GM19025 (cell line): ENCODE measurements at regions not wholly inside any gene's neighbourhood (a gene's known extent, or its start where the extent isn't known, plus 50 kb on each side); places are given as distances from the start of the nearest gene placed in this dataset.

Source experiments
- ATAC-seq: cut with Tn5 transposase; IDR thresholded peaks from one replicate; pipeline ENCODE4 v1.9.1; 2021; ENCODE audit warnings: mild to moderate bottlenecking, low read depth, moderate library complexity; ENCODE audit not compliant: unreplicated experiment

GRCh38 chr1:234675006-234675405 is 65.0 kb upstream of the IRF2BP2 start:
- ATAC-seq = no peak

DNA sequence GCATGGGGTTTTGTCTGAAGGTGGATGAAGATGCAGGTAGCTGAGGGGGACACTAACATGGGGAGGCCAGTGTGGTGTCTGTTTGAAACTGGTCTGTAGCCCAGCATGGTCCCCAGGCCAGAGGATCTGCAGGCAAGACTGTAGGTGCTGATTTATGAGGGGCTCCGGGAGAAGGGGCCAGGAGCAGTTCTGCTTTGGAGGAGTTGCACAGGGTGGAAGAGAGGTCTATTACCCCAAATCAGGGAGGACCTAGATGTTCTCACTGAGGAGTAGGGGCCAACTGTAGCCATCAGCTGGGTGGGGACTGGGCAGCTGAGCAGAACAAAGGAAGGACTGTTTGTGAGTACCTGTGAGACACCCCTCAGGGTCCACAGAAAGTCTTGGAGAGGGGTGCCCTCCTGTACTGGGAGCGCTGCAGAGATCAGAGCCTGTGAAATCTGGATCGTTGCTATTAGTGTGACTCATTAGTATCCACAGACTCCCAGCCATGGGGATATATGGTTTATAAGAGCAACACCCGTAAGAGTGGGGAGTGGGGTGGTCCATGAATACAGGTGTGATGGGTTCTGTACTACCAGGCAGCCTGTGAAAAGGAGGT is 64.3 kb upstream of the IRF2BP2 start:
- no peak for ATAC-seq

DNA sequence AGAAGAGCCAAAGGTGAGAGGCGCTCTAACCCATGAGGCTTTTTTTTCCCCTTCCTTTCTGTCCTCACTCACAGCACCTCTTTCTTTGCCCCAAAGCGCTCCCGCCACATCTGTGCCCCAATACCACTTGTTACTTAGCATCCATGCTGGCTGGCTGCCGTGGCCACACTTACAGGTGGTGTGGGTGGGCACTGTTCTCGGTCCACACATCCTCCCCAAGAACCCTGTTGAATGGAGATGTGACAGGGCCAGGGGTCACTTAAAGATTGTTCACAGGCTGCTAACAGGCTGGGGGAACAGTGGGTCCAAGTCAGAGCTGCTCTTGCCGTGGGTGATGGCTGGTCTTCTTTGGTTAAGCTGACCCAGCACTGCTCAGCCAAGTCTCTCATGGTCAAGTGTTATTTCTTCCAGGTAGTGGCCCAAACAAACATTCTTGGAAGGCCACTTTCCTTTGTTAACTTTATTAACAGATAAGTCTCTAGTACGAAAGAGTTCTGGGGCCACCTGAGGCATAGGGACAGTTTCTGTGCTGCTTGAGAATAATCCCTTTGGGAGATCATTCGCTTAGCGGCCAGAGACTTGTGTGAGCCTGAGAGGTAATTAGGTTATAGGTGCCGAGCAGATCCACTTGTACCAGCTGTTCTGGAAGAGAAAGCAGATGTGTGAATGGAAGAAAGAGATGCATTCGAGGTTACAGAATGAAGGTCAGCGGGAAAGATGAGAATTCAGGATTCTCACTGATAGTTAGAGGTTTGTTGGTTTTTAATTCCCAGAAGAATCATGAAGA is 62.6 kb upstream of the IRF2BP2 start:
- no peak for ATAC-seq

DNA sequence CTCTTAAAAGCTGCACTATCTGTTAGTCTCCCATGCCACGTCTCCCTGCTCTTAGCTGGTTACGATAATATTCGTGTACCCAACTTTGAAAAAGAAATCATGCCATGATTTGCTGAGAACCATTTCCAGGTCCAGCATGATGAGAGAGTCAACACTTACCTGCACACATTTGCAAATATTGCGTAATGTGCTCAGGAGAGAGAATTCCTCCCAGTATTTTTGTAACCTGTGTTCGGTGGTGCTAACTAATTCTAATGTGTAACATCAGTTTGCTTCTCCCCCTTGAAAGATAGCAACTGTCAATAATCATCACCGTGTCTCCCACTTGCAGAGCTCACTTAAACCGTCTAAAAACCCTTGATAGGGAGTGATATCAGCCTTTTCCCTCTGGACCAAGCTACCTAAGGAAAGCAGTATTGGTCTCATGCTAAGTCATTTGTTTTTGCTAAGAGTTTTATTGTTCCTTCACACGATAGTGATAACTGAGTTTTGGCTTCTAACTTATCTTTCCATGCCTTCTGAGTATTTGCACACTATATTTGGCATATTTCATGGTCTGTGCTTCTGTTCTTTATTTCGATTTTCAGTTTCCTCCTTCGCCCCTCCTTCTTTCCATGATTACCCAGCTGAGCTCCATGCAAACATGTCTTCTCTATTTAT is 61.1 kb upstream of the IRF2BP2 start:
- ATAC-seq = no peak

DNA sequence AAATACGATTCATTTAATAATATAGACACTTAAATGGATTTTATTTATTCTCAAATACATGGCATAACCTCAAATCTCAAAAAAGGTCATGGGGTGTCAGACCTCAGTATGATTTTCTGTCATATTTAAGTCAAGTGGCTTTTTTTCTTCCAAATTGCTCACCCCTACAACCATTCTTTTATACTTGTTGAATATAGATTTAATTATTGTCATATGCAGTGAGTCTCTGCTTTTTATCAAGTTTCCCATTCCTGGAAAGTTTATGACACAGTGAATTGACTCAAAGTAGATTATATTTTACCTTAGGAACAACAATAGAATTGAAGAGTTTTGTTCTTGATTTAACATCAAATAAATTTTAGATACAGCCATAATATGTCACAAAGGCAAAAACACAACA is 59.5 kb upstream of the IRF2BP2 start:
- no peak for ATAC-seq

DNA sequence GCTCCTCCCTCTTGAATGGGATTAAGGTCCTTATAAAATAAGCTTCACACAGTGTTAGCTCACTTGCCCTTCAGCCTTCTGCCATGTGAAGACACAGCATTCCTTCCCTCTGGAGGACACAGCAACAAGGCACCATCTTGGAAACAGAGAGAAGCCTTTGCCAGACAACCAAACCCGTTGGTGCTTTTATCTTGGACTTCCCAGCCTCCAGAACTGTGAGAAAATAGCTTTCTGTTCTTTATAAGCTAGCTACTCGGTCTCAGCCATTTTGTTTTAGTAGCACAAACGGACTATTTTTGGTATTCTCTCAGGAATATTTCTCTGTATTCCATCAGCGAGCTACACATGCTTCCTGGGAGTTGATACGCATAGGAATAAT is 58.6 kb upstream of the IRF2BP2 start:
- ATAC-seq = no peak

GRCh38 chr1:234667600-234668576 is 57.9 kb upstream of the IRF2BP2 start:
- no peak for ATAC-seq

DNA sequence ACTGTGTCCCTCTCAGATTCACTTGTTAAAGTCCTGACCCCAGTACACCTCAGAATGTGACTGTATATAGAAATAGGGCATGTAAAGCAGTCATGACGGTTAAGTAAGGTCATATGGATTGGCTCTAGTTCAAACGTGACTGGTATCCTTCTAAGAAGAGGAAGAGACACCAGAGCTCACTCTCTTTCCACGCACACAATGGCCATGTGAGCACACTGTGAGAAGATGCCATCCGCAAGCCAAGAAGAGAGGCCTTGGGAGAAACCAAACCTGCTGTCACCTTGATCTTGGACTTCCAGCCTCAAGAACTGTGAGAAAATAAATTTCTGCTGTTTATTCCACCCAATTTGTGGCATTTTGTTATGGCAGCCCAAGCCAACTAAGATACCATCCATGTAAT is 56.8 kb upstream of the IRF2BP2 start:
- no peak for ATAC-seq

DNA sequence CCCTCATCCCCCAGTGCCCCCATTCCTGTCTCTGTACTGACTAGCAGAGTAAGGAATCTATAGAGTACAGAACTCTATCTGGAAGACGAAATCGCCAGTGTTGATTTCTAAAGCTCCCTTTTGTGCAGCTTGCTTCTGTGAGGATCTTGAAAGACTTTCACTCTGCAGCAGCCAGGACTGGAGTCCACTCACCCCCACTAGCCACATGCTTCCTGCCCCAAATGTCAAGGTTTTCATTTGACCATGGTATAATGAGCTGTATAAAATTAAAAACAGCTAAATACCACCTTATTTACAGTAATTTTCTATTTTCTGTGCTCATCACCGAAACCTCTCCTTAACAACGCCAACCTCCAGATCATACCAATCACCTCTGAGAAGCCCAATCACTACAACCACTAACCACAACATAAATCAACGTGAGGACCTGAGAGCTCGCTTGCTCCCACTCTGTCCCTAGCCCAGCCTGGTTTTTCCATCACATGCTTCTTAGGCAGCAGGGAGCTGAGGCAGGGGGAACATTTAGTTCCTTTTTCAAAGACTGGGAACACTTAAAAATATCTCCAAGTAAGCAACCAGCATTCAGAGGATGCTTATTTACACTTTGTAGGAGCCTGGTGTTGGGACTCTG is 56.1 kb upstream of the IRF2BP2 start:
- no peak for ATAC-seq

DNA sequence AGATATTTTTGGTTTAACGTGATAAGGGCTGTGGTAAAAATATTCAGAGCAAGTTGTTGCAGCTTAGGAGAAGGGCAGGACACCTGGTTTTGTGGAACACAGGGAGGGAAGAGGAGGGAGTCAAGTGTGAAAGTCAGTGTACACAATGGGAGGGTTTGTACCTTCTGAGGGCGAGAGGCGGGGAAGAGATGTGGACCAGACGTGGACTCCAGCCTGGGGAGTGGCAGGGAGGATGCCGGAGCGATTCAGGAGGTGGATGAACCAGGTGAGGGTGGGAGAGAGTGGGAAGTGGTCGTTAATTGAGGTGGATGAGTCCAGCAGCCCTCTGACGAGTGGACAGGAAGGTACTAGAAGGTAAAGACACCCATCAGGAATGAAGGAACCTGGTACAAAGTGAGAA is 52.2 kb upstream of the IRF2BP2 start:
- ATAC-seq = no peak

DNA sequence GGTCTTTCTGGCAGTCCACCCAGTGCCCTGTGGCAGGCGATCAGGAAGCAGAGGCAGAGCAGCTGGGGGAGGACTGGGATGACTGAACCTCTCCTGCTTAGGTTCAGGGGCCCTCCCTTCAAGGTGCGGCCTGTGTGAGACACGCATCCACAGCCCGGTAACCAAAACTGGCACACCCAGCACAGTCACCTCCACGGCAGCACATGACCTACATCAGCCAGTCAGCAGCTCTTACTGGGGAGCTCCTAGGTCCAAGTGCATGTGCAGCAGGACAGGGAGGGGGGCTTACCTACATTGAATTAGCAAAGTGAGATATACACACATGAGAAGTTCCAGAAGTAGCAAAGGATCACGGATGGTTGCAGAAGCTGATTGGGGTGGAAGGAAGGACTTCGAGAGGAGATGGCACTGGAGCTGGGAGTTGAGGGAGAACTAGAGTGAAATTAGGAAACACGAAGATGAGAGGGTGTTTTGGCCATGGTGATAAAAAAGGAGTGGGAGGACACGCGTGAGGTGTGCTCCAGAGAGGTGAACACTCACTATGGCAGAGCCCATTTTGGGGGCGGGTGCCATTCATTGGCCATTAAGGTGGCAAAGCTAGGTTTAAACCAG is 51.4 kb upstream of the IRF2BP2 start:
- ATAC-seq = no peak

DNA sequence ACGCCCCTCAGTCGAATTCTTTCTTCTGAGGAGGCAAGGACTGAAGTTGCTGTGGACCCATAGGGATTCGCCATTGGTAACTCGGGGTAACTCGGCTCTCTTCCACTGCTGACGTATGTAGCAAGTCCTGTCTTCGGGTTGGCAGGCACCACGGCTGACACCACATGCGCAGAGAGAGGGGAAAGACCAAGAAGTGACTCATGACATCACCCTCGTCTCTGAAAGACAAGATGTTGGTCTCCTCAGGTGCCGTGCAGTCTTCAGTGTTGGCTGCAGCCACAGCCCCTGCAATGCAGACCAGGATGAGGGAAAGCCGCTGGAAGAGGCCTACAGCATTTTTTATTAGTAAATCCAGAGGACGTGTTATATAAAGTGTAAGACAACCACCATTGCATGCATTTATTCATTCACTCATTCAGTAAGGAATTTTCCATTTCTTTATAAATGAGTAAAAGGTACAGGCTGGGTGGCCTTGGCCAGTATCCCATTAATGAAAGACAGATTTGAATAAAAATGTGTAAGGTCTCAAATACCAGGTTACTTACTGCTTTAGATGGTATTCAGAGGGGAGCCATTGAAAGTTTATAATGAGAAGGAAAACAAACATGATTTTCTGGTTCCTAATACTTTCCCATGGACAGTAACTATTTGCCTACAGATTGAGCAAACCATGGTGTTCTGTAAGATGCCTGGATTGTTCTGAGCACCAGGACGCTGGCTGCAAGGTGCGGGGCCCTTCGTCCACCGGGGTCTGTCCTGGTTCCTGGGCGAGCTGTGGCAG is 50.7 kb upstream of the IRF2BP2 start:
- ATAC-seq = no peak
